Nephron progenitor cell (in vitro differentiated cells): ENCODE measurements at regions not wholly inside any gene's neighbourhood (a gene's known extent, or its start where the extent isn't known, plus 50 kb on each side); places are given as distances from the start of the nearest gene placed in this dataset.

Experiments used
- DNase-seq: peaks from one replicate; pipeline ENCODE4 v3.0.0; 2021
- H3K27ac Mint-ChIP-seq: 2 replicates; pipeline ENCODE4 v1.8.0; 2021; ENCODE audit warnings: mild to moderate bottlenecking, moderate library complexity, mixed read lengths
- H3K27me3 Mint-ChIP-seq: 2 replicates; pipeline ENCODE4 v1.8.0; 2021; ENCODE audit warnings: mild to moderate bottlenecking, low read depth, mixed read lengths; ENCODE audit not compliant: poor library complexity
- H3K36me3 Mint-ChIP-seq: 2 replicates; pipeline ENCODE4 v1.8.0; 2021; ENCODE audit warnings: low read depth, mixed read lengths
- H3K4me1 Mint-ChIP-seq: 2 replicates; pipeline ENCODE4 v1.8.0; 2021; ENCODE audit warnings: mixed read lengths
- H3K4me3 Mint-ChIP-seq: 2 replicates; pipeline ENCODE4 v1.8.0; 2021; ENCODE audit warnings: mild to moderate bottlenecking, moderate library complexity, mixed read lengths
- H3K9me3 Mint-ChIP-seq: 2 replicates; pipeline ENCODE4 v1.8.0; 2021; ENCODE audit warnings: mild to moderate bottlenecking, moderate library complexity, mixed read lengths
- CTCF ChIP-seq: fragments of 200-600 bp; sonication (generic); IDR thresholded peaks from 2 replicates; pipeline ENCODE4 v1.5.0; 2021; ENCODE audit warnings: antibody characterized with exemption

- no peak for DNase-seq
- no peak overlapping the region for H3K27ac Mint-ChIP-seq
- H3K27me3 Mint-ChIP-seq = peaks cover 8% of the 10 kb centered on the region
- no peaks in the 10 kb centered on the region for H3K9me3 Mint-ChIP-seq
- no peak overlapping the region for H3K4me3 Mint-ChIP-seq
- no peaks in the 10 kb centered on the region for H3K36me3 Mint-ChIP-seq
- no peak for TF ChIP-seq CTCF
- peaks cover 8% of the 10 kb centered on the region for H3K4me1 Mint-ChIP-seq
Measured at GRCh38 chr10:3723766-3724165, 61.2 kb downstream of the KLF6 start.

- H3K9me3 Mint-ChIP-seq = no peaks in the 10 kb centered on the region
- DNase-seq = no peak
- H3K4me1 Mint-ChIP-seq = peaks cover 10% of the 10 kb centered on the region
- no peak overlapping the region for H3K27ac Mint-ChIP-seq
- TF ChIP-seq CTCF = no peak
- H3K27me3 Mint-ChIP-seq = peaks cover 11% of the 10 kb centered on the region
- no peaks in the 10 kb centered on the region for H3K36me3 Mint-ChIP-seq
- no peak overlapping the region for H3K4me3 Mint-ChIP-seq
Measured at GRCh38 chr10:3720228-3721019, 64.6 kb downstream of the KLF6 start.

- peaks cover 14% of the 10 kb centered on the region for H3K27me3 Mint-ChIP-seq
- no peak overlapping the region for H3K27ac Mint-ChIP-seq
- H3K4me3 Mint-ChIP-seq = no peak overlapping the region
- H3K4me1 Mint-ChIP-seq = peaks cover 10% of the 10 kb centered on the region
- TF ChIP-seq CTCF = no peak
- DNase-seq = no peak
- H3K9me3 Mint-ChIP-seq = no peaks in the 10 kb centered on the region
- H3K36me3 Mint-ChIP-seq = no peaks in the 10 kb centered on the region
Measured at GRCh38 chr10:3719024-3719843, 65.8 kb downstream of the KLF6 start.

- Mint-ChIP-seq H3K4me3 (no peak overlapping the region), H3K27me3 (peaks cover 5% of the 10 kb centered on the region), H3K4me1 (peaks cover 10% of the 10 kb centered on the region), H3K36me3 (no peaks in the 10 kb centered on the region), H3K9me3 (peaks cover 19% of the 10 kb centered on the region), H3K27ac (no peak overlapping the region)
- no peak for DNase-seq
- TF ChIP-seq CTCF = no peak
Measured at GRCh38 chr10:3716093-3716492, 68.9 kb downstream of the KLF6 start.

- Mint-ChIP-seq H3K4me1 (peaks cover 10% of the 10 kb centered on the region), H3K4me3 (no peak overlapping the region), H3K36me3 (no peaks in the 10 kb centered on the region), H3K27ac (no peak overlapping the region), H3K27me3 (peaks cover 5% of the 10 kb centered on the region), H3K9me3 (peaks cover 26% of the 10 kb centered on the region)
- no peak for DNase-seq
- TF ChIP-seq CTCF = no peak
Measured at GRCh38 chr10:3714967-3715366, 70.0 kb downstream of the KLF6 start.
